GM19239 (cell line): ENCODE measurements at regions not wholly inside any gene's neighbourhood (a gene's known extent, or its start where the extent isn't known, plus 50 kb on each side); places are given as distances from the start of the nearest gene placed in this dataset.

ENCODE experiments used
- DNase-seq: peaks from one replicate; pipeline ENCODE4 v3.0.0; 2011; ENCODE audit warnings: low spot score; ENCODE audit not compliant: insufficient read length
- FAIRE-seq: peaks from 2 replicates; lab custom pipeline; 2011; peaks lifted over from hg19 to GRCh38; lab: Jason Lieb, UNC

DNA sequence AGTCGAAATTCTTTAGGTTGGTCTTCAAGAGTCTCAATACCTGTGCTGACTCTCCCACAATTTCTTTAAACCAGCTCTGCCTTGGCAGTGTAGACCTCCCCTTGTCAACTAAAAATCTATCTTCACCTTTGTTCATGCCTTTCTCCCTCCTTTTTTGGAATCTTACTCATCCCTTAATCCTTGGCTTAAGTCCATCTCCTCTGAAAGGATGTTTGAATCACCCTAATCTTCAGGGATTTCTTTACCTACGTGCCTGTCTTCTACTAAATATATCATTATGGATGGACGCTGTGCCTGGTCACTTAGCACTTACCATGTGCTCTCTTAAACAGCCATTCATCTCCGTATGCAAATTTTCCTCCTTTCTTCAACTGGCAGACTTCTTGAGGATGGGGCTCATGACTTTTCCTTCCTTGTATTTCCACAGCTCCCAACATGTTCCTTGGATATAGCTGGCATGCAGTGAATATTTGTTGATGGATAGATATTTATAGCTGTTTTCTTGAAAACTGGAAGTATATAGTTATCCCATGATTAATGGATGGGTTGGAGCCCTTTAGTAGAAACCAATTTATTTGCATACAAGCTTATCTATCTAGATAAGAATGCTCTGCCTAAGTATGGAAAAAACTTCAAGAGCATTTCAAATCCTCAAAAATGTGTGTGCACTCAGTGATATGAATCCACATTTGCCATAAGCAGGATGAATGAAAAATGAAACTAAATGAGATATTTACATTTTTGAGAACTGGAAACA lies 166.6 kb downstream of the SPRY1 start:
- FAIRE-seq (no peak), DNase-seq (no peak)

DNA sequence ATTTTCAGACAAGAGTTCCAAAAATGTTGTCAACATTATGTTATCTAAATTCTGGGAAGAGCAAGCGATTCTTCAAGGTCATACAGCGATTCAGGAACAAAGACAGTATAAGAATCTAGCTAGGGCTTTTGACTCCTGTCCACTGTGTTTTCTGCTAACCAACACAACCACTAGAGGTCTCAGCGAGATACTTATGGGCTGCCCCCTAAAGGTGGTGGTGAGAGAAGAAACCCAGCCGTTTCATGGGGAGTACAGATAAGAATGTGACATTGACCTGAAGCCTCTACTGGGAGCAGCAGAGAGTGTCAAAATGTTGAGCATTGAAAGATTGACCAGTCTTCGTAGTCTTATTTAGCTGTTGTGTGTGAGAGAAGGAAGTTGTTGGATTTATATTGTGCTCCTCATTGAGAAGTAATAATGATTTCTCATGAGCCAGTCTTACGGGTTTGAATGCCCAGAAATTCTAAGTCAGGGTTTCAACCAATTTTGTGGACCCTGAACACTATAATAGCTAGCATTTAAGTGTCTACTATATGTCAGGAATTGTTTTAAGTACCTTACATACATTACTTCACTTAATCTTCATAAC lies 168.3 kb downstream of the SPRY1 start:
- peak; percentile 69 for DNase-seq
- FAIRE-seq: peak; percentile 97

- FAIRE-seq: no peak
- DNase-seq: no peak
Measured at GRCh38 chr4:123568936-123569335, 172.3 kb downstream of the SPRY1 start.

DNA sequence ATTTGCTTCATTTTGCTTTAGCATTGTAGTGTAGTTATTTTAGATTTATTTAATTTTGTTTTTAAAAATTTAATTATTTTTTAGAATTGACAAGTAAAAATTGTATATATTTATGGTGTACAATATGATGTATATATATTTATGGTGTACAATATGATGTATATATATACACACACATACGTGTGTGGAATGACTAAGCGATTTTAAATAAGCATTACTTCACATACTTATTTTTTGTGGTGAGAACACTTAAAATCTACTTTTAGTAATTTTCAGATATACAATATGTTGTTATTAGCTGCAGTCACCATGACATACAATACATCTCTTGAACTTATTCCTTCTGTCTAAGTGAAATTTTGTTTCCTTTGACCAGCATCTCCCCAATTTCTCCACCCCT lies 172.9 kb downstream of the SPRY1 start:
- no peak for FAIRE-seq

GRCh38 chr4:123573866-123574508 lies 177.4 kb downstream of the SPRY1 start:
- DNase-seq: no peak

More for the DNA sequence above, 172.9 kb downstream of the SPRY1 start:
- no peak for DNase-seq

DNA sequence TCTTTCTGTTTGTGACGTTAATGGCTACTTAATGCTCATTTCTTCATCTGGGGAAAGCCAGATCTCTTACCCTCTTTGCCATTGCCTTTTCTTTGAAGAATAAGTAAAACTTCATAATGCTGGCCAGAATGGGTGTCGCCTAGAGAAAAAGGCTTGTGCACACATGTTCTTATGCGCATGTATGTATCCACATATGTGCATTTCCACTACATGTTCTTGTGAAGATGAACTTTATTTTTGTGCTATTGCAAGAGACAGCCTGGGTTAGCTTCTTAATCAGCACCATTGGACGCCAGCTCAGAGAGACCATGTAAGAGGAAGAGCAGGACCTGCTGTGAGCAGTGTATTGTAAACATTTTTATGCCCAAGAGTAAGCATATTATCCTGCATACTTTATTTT lies 178.7 kb downstream of the SPRY1 start:
- DNase-seq: no peak
- FAIRE-seq: no peak

More at GRCh38 chr4:123573866-123574508, 177.4 kb downstream of the SPRY1 start:
- peak; percentile 68 for FAIRE-seq

DNA sequence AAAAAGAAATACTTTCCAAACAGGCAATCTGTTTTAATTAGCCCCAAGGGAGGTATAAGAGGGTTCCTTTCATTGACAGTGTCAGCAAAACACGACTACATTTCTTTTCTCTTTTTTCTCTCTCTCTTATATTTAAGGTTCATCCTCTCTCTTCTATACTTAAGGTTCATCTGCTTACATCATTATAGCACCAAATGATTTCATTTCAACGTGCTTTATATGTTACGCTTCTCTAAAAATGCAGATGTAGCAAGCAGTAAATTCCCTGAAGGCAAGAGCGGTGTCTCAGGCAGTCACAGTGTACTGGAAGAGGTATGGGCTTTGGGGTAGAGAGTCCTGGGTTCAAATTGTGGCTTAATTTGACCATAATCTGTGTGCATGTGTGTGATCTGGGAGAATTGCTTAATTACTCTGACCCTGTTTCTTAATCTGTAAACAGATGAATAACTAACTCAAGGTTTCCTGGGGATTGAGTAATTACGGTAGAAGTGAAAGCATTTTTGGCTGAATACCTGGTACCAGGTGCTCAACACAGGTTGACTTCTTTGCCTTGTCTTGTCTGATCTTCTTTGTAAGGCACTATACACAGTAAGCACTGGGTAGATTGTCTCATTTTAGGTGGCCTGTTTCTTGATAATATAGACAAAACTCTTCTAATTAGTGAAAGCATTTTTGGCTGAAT lies 180.8 kb downstream of the SPRY1 start:
- DNase-seq: no peak
- no peak for FAIRE-seq

GRCh38 chr4:123578276-123579029 lies 181.9 kb downstream of the SPRY1 start:
- no peak for DNase-seq
- no peak for FAIRE-seq

- FAIRE-seq (no peak), DNase-seq (no peak)
Measured at GRCh38 chr4:123579961-123580360, 183.4 kb downstream of the SPRY1 start.

DNA sequence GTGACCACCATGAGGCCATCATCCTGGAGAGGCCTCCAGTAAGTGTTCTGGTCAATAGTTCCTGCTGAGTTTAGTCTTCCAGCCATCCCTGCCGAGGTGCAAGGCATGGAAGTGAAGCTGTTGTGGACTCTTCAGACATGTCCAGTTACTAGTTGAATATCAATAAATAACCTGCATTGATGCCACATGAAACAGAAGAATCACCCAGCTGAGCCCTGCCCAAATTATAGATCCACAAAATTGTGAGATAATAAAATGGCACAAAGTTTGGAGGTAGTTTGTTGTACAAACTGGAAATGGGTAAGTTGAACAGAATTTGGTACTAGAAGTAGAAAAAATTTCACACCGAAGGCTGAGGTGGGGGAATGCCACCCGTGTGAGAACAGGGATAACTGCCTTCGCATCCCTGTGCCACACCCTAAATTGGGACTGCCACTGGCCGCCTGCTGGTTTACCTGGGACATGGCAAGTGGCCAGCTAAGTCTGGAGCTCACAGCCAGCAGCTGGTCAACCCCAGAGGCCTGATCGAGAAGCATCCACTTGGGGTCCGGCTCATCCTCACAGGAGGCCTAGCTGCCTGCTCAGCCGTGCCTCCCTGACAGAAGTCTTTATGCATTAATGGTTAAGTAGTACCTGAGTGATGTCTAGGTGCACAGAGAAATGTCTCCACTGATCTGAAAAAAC lies 184.5 kb downstream of the SPRY1 start:
- no peak for FAIRE-seq
- no peak for DNase-seq

GRCh38 chr4:123581802-123582201 lies 185.2 kb downstream of the SPRY1 start:
- no peak for DNase-seq
- no peak for FAIRE-seq

DNA sequence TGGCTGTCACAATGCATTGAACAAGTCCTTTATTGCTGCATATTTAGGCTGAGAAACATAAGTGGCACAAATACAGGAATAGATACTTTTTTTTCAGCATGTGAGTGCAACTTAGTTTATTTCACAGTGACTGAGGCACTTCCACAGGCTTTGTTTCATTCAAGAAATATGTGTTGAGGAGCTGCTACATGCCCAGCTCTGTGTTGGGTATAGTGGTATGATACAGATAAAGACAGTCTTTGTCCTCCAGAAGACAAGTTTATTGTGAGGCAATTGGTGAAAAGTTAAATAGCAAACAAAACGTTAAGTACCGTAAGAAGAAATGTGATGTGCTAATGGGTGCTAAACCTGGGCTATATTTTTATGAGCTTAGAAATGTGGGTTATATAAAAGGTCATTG lies 186.4 kb downstream of the SPRY1 start:
- no peak for FAIRE-seq
- DNase-seq: no peak

GRCh38 chr4:123585111-123585510 lies 188.5 kb downstream of the SPRY1 start:
- FAIRE-seq (no peak), DNase-seq (no peak)

DNA sequence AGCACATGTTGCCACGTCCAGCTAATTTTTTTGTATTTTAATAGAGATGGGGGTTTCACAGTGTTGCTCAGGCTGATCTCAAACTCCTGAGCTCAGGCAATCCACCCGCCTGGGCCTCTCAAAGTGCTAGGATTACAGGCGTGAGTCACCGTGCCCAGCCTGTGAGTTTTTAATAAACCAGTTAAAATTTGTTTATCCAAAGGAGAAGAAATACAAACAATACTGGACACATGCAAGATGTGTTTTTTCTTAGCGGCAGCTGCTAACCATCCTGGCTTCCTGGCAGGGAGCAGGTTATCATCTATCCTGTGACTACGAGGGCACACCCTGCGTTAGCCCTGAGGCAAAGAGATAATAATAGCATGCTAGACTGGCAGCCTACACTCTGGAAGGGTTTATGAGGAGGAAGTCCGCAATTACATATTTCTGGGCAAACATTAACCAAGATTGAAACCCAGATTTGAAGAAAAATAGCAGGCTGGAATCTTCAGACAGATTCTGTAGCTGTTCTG lies 191.4 kb downstream of the SPRY1 start:
- FAIRE-seq (no peak), DNase-seq (no peak)

DNA sequence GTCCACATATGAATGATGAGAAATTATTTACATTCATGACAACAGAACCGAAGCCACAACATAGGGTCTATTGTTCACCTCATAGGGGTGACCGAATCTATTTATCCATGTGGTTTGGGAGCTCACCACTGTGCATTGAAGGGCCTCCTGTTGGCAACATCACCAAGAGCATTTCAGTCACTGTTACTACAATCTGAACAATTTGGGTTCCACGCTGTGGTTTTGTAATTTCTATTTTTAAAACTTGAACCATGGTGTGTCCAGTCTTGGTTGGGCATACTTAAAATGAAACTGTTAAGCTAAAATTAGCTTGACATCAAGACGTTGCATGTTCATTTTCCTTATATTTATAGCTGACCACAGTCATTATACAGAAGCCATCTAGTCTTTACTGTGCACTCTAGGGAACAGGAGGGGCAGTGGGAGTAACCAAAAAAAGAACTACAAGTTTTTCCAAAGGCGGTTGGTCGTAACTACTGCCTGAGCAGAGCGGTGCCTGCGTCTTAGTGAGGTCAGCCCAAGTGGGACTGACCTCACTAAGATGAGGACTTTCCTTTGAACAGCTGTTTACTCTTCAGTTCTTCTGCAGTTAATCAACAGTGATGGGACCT lies 192.1 kb downstream of the SPRY1 start:
- DNase-seq (no peak), FAIRE-seq (peak; percentile 93)

DNA sequence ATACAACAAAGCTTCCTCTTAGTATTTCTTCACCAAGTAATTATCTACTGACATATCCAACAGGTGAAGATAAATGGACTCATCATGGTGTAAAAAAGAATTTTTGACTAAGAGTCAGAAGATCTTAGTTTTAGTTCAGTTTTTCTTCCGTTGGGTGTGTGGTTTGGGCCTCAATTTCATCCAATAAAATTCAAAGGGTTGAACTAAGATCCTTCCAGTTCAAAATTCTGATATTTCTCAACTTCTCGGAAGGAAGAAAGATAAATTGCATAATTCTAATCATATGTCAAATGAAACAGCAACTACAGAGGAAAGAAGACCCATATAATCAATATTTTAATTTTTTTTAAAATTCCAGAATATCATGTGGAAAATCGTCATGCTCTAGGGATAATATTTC lies 192.7 kb downstream of the SPRY1 start:
- FAIRE-seq (no peak), DNase-seq (no peak)

GRCh38 chr4:123591875-123592274 lies 195.3 kb downstream of the SPRY1 start:
- no peak for DNase-seq
- no peak for FAIRE-seq

- no peak for DNase-seq
- FAIRE-seq: no peak
Measured at GRCh38 chr4:123593655-123594054, 197.1 kb downstream of the SPRY1 start.

DNA sequence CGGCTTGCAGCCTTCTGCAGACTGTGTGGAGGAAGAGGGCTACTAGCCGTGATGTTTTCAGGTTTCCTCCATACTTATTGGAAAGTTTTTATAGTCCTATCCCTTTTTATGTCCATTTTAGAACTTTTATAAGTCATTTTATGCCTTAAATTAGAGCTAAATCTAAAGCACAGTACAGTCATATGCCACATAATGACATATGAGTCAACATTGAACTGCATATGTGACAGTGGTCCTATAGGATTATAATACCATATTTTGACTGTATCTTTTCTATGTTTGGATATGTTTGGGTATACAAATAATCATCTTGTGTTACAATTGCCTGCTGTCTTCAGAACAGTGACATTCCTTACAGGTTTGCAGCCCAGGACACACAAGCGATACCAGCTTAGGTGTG lies 200.2 kb downstream of the SPRY1 start:
- DNase-seq (no peak), FAIRE-seq (no peak)
